DOHH2 (cell line): ENCODE measurements at regions not wholly inside any gene's neighbourhood (a gene's known extent, or its start where the extent isn't known, plus 50 kb on each side); places are given as distances from the start of the nearest gene placed in this dataset.

Source experiments
- EZH2phosphoT487 ChIP-seq: fragments of 200-600 bp; sonication (generic); IDR thresholded peaks from 2 replicates; pipeline ENCODE4 v1.6.1; 2017; ENCODE audit warnings: borderline replicate concordance, mild to moderate bottlenecking, antibody characterized with exemption, low read length, moderate library complexity, mixed read lengths
- TF ChIP-seq, protein P1 (sequence below): fragments of 200-600 bp; sonication (generic); IDR thresholded peaks from one replicate; pipeline ENCODE4 v1.5.1; 2014; ENCODE audit warnings: antibody characterized with exemption, mild to moderate bottlenecking, low read depth, low read length; ENCODE audit not compliant: poor library complexity, severe bottlenecking

DNA sequence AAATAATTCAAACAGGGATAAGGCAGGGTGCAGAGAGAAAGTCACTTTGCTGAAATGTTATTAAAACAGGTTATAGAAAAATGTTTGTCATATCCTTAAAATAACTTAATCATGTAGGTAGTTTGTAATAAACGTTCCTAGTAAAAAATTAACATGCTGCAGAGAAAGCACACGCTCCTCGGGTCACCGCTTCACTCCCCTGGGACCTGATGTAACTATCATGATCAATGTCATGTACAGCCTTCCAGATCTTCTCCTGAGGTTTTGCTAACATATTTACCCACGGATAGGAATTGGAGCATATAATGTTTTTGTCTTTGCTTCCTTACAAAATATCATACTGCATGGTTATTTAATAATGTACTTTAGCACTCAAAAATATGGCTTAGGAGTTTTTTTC, 285.1 kb upstream of the TMEM132C start:
- no peak for TF ChIP-seq EZH2phosphoT487
- TF ChIP-seq, protein P1, sequence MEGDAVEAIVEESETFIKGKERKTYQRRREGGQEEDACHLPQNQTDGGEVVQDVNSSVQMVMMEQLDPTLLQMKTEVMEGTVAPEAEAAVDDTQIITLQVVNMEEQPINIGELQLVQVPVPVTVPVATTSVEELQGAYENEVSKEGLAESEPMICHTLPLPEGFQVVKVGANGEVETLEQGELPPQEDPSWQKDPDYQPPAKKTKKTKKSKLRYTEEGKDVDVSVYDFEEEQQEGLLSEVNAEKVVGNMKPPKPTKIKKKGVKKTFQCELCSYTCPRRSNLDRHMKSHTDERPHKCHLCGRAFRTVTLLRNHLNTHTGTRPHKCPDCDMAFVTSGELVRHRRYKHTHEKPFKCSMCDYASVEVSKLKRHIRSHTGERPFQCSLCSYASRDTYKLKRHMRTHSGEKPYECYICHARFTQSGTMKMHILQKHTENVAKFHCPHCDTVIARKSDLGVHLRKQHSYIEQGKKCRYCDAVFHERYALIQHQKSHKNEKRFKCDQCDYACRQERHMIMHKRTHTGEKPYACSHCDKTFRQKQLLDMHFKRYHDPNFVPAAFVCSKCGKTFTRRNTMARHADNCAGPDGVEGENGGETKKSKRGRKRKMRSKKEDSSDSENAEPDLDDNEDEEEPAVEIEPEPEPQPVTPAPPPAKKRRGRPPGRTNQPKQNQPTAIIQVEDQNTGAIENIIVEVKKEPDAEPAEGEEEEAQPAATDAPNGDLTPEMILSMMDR, result no peak
